Endothelial cell (in vitro differentiated cells): ENCODE measurements at regions not wholly inside any gene's neighbourhood (a gene's known extent, or its start where the extent isn't known, plus 50 kb on each side); places are given as distances from the start of the nearest gene placed in this dataset.

Source experiments
- DNase-seq: peaks from one replicate; pipeline ENCODE4 v3.0.0; 2021; ENCODE audit warnings: low spot score
- H3K27ac Mint-ChIP-seq: one replicate; pipeline ENCODE4 v1.8.0; 2021; ENCODE audit warnings: mixed read lengths, inconsistent platforms; ENCODE audit not compliant: unreplicated experiment
- H3K27me3 Mint-ChIP-seq: one replicate; pipeline ENCODE4 v1.8.0; 2021; ENCODE audit warnings: mild to moderate bottlenecking, moderate library complexity, mixed read lengths, inconsistent platforms; ENCODE audit not compliant: unreplicated experiment
- H3K36me3 Mint-ChIP-seq: one replicate; pipeline ENCODE4 v1.8.0; 2021; ENCODE audit warnings: mild to moderate bottlenecking, low read depth, mixed read lengths, inconsistent platforms; ENCODE audit not compliant: unreplicated experiment
- H3K4me1 Mint-ChIP-seq: one replicate; pipeline ENCODE4 v1.8.0; 2021; ENCODE audit warnings: mild to moderate bottlenecking, mixed read lengths, inconsistent platforms; ENCODE audit not compliant: unreplicated experiment
- H3K4me3 Mint-ChIP-seq: one replicate; pipeline ENCODE4 v1.8.0; 2021; ENCODE audit warnings: mild to moderate bottlenecking, mixed read lengths, inconsistent platforms; ENCODE audit not compliant: unreplicated experiment
- H3K9me3 Mint-ChIP-seq: one replicate; pipeline ENCODE4 v1.8.0; 2021; ENCODE audit warnings: mixed read lengths, inconsistent platforms; ENCODE audit not compliant: unreplicated experiment
- CTCF ChIP-seq: fragments of 200-600 bp; sonication (generic); IDR thresholded peaks from one replicate; pipeline ENCODE4 v1.5.0; 2021; ENCODE audit warnings: antibody characterized with exemption; ENCODE audit not compliant: unreplicated experiment

GRCh38 chr5:28281351-28281750 lies 1243.0 kb upstream of the CDH9 start:
- no peak overlapping the region for H3K27ac Mint-ChIP-seq
- no peaks in the 10 kb centered on the region for H3K4me1 Mint-ChIP-seq
- H3K36me3 Mint-ChIP-seq = no peaks in the 10 kb centered on the region
- no peaks in the 10 kb centered on the region for H3K27me3 Mint-ChIP-seq
- DNase-seq = no peak
- H3K4me3 Mint-ChIP-seq = no peak overlapping the region
- no peak for TF ChIP-seq CTCF
- H3K9me3 Mint-ChIP-seq = no peaks in the 10 kb centered on the region

- Mint-ChIP-seq H3K27ac (no peak overlapping the region), H3K9me3 (no peaks in the 10 kb centered on the region), H3K27me3 (no peaks in the 10 kb centered on the region), H3K36me3 (no peaks in the 10 kb centered on the region), H3K4me1 (no peaks in the 10 kb centered on the region), H3K4me3 (no peak overlapping the region)
- TF ChIP-seq CTCF = no peak
- no peak for DNase-seq
Observed at GRCh38 chr5:28275931-28276330, 1237.5 kb upstream of the CDH9 start.

- Mint-ChIP-seq H3K4me3 (no peak overlapping the region), H3K27ac (no peak overlapping the region), H3K4me1 (no peaks in the 10 kb centered on the region), H3K27me3 (no peaks in the 10 kb centered on the region), H3K9me3 (no peaks in the 10 kb centered on the region), H3K36me3 (no peaks in the 10 kb centered on the region)
- DNase-seq = no peak
- no peak for TF ChIP-seq CTCF
Observed at GRCh38 chr5:28269978-28270377, 1231.6 kb upstream of the CDH9 start.

- no peak overlapping the region for H3K4me3 Mint-ChIP-seq
- no peaks in the 10 kb centered on the region for H3K36me3 Mint-ChIP-seq
- H3K27ac Mint-ChIP-seq = no peak overlapping the region
Observed at GRCh38 chr5:28265877-28266276, 1227.5 kb upstream of the CDH9 start.

GRCh38 chr5:28254846-28255245 lies 1216.5 kb upstream of the CDH9 start:
- DNase-seq = no peak
- Mint-ChIP-seq H3K4me3 (no peak overlapping the region), H3K4me1 (no peaks in the 10 kb centered on the region), H3K36me3 (no peaks in the 10 kb centered on the region), H3K27ac (no peak overlapping the region), H3K27me3 (no peaks in the 10 kb centered on the region), H3K9me3 (no peaks in the 10 kb centered on the region)
- TF ChIP-seq CTCF = no peak

More at GRCh38 chr5:28265877-28266276, 1227.5 kb upstream of the CDH9 start:
- no peak for DNase-seq
- H3K9me3 Mint-ChIP-seq = no peaks in the 10 kb centered on the region
- no peaks in the 10 kb centered on the region for H3K27me3 Mint-ChIP-seq
- no peaks in the 10 kb centered on the region for H3K4me1 Mint-ChIP-seq
- no peak for TF ChIP-seq CTCF
